ENCODE measurements at regions not wholly inside any gene's neighbourhood (a gene's known extent, or its start where the extent isn't known, plus 50 kb on each side); places are given as distances from the start of the nearest gene placed in this dataset.

GRCh38 chr9:86471171-86471815, 117.1 kb upstream of the TUT7 start:
- H3K9ac ChIP-seq (ENCODE audit: low read depth, low read length) = no peak overlapping the region
- H2BK15ac ChIP-seq (ENCODE audit: low read depth, low read length) = no peak overlapping the region
- intact Hi-C loops (cut with micrococcal nuclease) = no loop called here
- H3K18ac ChIP-seq (ENCODE audit: low read depth, low read length) = no peak overlapping the region
- no peaks in the 10 kb centered on the region for H3K4me1 ChIP-seq (ENCODE audit: control insufficient read depth, insufficient read depth, low read length)
- no peak overlapping the region for H3K27ac ChIP-seq (ENCODE audit: insufficient read depth, low read length)
- H2AFZ ChIP-seq (replicated peaks; ENCODE audit: low read length, poor library complexity) = no peak overlapping the region
- H3K9me3 ChIP-seq (ENCODE audit: control insufficient read depth, insufficient read depth, low read length) = no peaks in the 10 kb centered on the region
- H2BK5ac ChIP-seq (ENCODE audit: low read depth, low read length, poor library complexity, severe bottlenecking) = no peak overlapping the region
- no peak for ATAC-seq (ENCODE audit: low read depth)
- no peak overlapping the region for H4K8ac ChIP-seq (ENCODE audit: low read depth in 2 of 2, low read length in 2 of 2)
- no peak overlapping the region for H2AK5ac ChIP-seq (ENCODE audit: low read depth, low read length)
- no peak overlapping the region for H3K23ac ChIP-seq (ENCODE audit: low read depth, low read length)
- no peak overlapping the region for H4K5ac ChIP-seq (ENCODE audit: low read depth, low read length)
- TF ChIP-seq FOS (IDR thresholded peaks at IDR 0.05; ENCODE audit: low read depth, low read length) (no peak), POLR2A (IDR thresholded peaks at IDR 0.05; ENCODE audit: low read depth, low read length) (no peak), RCOR1 (IDR thresholded peaks at IDR 0.05; ENCODE audit: insufficient replicate concordance, low read length) (no peak), RAD21 (IDR thresholded peaks at IDR 0.05; ENCODE audit: low read length) (no peak), MAFK (IDR thresholded peaks at IDR 0.05; ENCODE audit: low read depth, low read length) (no peak), ELK1 (IDR thresholded peaks at IDR 0.05; ENCODE audit: borderline replicate concordance, low read depth, low read length) (no peak), CHD1 (IDR thresholded peaks at IDR 0.05; ENCODE audit: low read depth, low read length) (no peak), BHLHE40 (IDR thresholded peaks at IDR 0.05; ENCODE audit: low read depth, low read length) (no peak)
- no peak overlapping the region for H3K14ac ChIP-seq (replicated peaks; ENCODE audit: low read depth, low read length)
- in situ Hi-C loops (cut with MboI; ENCODE audit: low sequenced_read_pairs) = no loop called here
- no peak overlapping the region for H3K4me3 ChIP-seq (ENCODE audit: insufficient read depth, low read depth, low read length)
- no peak for DNase-seq
- H4K91ac ChIP-seq (ENCODE audit: insufficient read depth, low read depth, low read length) = no peak overlapping the region
- no peak overlapping the region for H3K4me2 ChIP-seq (ENCODE audit: low read depth, low read length)
- no peaks in the 10 kb centered on the region for H3K36me3 ChIP-seq (ENCODE audit: control insufficient read depth, insufficient read depth, low read length)
- H3K4ac ChIP-seq (ENCODE audit: low read depth, low read length) = no peak overlapping the region
- H3K27me3 ChIP-seq (ENCODE audit: control insufficient read depth, insufficient read depth, low read length) = no peaks in the 10 kb centered on the region
- no peak overlapping the region for H2AK9ac ChIP-seq (replicated peaks; ENCODE audit: low read depth, low read length, poor library complexity)
- dilution Hi-C loops (cut with HindIII; ENCODE audit: low sequenced_read_pairs, unreplicated experiment) = no loop called here
- CTCF ChIA-PET = no interaction called here
- no peak overlapping the region for H3K56ac ChIP-seq (ENCODE audit: extremely low read depth, insufficient read depth, low read length)
- no peak overlapping the region for H2BK20ac ChIP-seq (ENCODE audit: low read depth, low read length)
- WGBS, 2 experiments (ENCODE audit: extremely low coverage in 2 of 2, insufficient read length in 1 of 2) = 49% methylated on average over 2 of the region's 7 CpGs; no CpG with 5 or more reads in 1 of the 2 experiments
- no peaks in the 10 kb centered on the region for H3K9me1 ChIP-seq (ENCODE audit: insufficient read depth, low read length)
- H3K79me1 ChIP-seq (ENCODE audit: low read depth in 1 of 2, low read length in 2 of 2) = no peaks in the 10 kb centered on the region
- no TSS peak for BruUV-seq (replicated peaks)
- no peak overlapping the region for H2BK120ac ChIP-seq (ENCODE audit: low read depth, low read length)
- no peaks in the 10 kb centered on the region for H4K20me1 ChIP-seq (ENCODE audit: insufficient read depth, low read length)
- POLR2A ChIA-PET (ENCODE audit: unreplicated experiment) = no interaction called here
